GM13977 (cell line): ENCODE measurements at regions not wholly inside any gene's neighbourhood (a gene's known extent, or its start where the extent isn't known, plus 50 kb on each side); places are given as distances from the start of the nearest gene placed in this dataset.

Experiments used
- DNase-seq: peaks from one replicate; pipeline ENCODE4 v3.0.0; 2012; ENCODE audit warnings: low spot score
- in situ Hi-C: fragments of 300-500 bp; cut with MboI; formaldehyde crosslinking; loops from one replicate; pipeline ENCODE4 v1.12.0; 2022; ENCODE audit warnings: low sequenced_read_pairs, low pct_unique_long_range_greater_than_20kb, mixed read lengths, inconsistent platforms; ENCODE audit not compliant: unreplicated experiment
- TF ChIP-seq, protein P1 (sequence below): IDR thresholded peaks from 2 replicates; pipeline ENCODE4 v1.5.1; 2012; ENCODE audit warnings: mild to moderate bottlenecking, control low read depth; ENCODE audit not compliant: insufficient read depth; ENCODE audit errors: extremely low read depth, missing control alignments

DNA sequence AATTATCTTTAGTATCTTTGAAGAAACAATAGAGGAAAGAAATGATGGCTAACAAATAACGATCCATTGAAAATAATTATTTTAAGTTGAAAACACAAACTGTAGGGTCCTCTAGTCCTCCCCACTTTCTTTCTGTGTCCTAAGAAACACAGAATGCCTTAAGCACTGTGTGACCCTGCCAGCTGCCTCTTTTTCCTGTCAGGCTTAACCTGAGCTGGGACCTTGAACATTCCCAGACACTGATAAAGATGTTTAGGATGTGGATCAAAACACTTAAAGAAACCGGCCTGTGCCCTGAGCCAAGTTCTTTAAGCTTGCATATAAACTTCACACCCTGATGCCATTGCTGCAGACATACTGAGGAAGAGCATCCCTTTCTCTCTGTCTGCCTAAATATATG, 755.4 kb upstream of the VRK2 start:
- TF ChIP-seq, protein P1, sequence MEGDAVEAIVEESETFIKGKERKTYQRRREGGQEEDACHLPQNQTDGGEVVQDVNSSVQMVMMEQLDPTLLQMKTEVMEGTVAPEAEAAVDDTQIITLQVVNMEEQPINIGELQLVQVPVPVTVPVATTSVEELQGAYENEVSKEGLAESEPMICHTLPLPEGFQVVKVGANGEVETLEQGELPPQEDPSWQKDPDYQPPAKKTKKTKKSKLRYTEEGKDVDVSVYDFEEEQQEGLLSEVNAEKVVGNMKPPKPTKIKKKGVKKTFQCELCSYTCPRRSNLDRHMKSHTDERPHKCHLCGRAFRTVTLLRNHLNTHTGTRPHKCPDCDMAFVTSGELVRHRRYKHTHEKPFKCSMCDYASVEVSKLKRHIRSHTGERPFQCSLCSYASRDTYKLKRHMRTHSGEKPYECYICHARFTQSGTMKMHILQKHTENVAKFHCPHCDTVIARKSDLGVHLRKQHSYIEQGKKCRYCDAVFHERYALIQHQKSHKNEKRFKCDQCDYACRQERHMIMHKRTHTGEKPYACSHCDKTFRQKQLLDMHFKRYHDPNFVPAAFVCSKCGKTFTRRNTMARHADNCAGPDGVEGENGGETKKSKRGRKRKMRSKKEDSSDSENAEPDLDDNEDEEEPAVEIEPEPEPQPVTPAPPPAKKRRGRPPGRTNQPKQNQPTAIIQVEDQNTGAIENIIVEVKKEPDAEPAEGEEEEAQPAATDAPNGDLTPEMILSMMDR: no peak
- no peak for DNase-seq
- in situ Hi-C loops: no loop called here

DNA sequence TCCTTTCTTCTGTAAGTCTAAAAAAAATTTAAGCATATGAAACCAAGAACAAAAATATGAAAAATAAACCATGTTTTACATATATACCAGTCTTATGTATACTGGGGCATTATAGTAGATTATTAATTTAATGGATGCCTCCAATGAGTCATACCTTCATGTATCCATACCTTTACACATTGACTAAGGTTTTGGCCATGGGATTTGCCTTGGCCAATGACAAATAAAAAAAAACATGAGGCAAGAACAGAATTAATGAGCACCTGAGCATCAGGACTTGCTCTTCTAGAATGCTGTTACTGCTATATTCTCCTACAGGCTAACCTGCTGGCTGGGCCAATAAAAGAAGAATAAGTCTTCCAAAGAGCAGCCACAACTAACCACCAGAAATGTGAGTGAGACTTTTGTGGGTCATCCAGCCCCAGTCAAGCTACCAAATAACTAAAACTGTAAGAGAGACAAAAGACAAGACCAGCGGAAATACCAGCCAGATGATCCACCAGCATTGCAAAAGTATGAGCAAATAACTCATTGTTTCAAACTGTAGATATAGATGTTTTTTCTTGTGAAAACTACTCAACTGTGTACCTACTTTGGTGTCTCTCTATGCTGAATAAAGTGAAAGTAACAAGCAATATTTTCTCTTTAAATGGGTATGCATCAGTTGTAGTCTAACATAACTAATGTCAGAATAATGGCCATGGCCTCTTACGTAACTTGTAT, 749.6 kb upstream of the VRK2 start:
- in situ Hi-C loops: no loop called here
- no peak for DNase-seq
- TF ChIP-seq, protein P1: no peak

DNA sequence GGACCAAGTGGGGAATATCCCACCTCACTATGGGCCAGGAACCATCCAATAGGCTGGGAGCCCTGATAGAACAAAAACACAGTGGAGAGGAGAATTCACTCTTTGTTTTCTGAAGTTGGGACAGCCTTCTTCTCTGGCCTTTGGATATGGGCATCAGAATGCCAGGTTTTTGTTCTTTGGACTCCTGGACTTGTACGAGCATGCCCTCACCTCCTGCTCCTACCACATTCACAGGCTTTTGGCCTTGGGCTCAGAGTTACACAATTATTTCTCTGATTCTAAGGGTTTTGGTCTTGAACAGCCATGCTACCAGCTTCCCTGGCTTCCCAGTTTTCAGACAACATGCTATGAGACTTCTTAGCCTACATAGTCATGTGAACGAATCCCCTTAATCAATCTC, 732.9 kb upstream of the VRK2 start:
- TF ChIP-seq, protein P1: no peak
- in situ Hi-C loops: no loop called here

DNA sequence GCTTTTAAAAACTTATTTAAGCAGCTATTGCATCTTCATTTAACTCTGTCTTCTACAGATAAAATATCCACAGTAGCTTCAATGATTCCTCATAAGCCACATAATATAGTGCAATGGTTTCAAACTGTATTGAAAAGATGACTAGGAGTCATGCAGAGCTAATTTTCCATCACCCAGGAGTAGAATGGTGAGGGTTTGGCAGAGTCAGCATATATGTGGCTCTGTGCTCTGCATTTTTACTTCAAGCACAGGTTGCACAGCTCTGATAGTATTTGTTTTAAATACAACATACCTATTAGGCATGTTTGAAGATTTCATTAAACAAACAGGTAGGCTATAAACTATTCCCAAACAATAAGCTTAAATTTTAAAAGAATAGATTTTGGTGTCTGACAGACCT, 731.9 kb upstream of the VRK2 start:
- TF ChIP-seq, protein P1: no peak
- in situ Hi-C loops: no loop called here
- DNase-seq: no peak

More for the DNA sequence above, 732.9 kb upstream of the VRK2 start:
- DNase-seq: no peak

DNA sequence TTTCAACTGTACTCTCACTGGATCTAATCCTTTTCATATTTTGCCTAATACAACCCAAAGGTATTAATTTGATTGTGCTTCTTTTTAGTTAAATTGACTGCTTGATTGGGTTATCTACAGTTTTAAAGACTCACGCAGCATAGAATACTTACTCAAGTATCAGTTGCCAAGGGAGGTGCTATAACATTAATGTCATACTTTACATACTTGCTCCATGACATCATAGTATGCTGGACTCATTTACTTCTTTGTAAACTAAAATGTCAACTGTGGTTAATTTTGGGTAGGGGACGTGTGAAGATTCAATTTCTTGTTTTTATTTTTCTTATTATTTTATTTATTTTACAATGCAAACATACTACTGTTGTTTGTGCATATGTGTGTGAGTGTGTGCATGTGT, 716.2 kb upstream of the VRK2 start:
- TF ChIP-seq, protein P1: no peak
- DNase-seq: no peak
- in situ Hi-C loops: no loop called here

DNA sequence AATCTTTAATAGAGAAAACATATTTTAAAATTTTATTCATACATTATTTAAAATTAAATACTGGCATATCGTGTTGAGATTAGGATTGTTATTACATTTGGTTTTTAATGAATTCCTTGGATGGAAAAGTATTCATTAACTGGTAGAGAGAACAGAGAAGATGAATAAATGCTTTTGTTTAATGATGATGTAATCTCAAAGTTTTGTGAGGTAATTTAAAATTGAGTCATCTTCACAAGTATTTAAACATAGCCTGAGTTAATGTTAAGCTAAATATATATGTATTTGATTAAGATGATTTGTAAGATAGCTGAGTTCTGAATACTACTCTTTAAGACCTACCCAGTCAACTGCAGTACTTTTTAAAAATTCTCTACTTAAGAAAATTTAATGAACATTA, 713.4 kb upstream of the VRK2 start:
- DNase-seq: no peak
- TF ChIP-seq, protein P1: no peak
- in situ Hi-C loops: no loop called here
